ENCODE measurements at regions not wholly inside any gene's neighbourhood (a gene's known extent, or its start where the extent isn't known, plus 50 kb on each side); places are given as distances from the start of the nearest gene placed in this dataset.
"Not testable (repeated sequence)": the region's sequence is repeated elsewhere in the genome, so short reads cannot be mapped to it uniquely, and the experiment has no call there.

DNA sequence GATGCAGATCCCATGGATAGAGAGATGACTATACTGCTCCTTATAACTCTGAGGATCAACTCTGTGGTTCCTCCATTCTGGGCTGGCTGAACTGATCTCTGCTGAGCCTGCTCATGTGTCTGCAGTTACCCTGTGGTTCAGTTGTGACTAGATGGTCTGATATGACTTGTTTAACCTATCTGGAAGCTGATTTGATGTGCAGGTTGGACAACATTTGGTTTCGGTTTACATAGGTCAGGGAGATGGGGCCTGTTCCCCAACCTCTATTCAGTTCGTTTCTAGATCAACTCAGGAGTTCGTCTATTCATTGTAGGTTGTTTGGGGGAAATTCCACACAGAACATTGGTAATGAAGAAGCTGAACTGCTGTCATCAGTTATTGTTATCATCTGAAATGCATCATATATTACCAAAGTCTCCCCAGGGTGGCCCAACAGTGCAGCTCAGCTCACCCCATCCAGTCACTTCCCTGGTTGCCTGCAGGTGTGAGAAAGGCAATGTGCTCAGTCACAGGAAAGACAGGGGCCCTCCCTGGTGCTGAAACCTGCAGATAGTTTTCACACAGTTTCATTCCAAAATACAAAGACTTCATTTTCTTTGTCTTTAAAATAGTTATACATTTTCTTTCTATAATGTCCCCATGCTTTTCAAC lies 415.0 kb downstream of the RPIA start:
- not testable (repeated sequence) for H3K27ac ChIP-seq (ENCODE audit: low read depth, low read length); H3K27me3 ChIP-seq (ENCODE audit: control insufficient read depth, insufficient read depth, low read length); H3K4me3 ChIP-seq (ENCODE audit: low read depth, low read length); H3K9ac ChIP-seq (ENCODE audit: low read depth, low read length); H3K36me3 ChIP-seq (ENCODE audit: control insufficient read depth, insufficient read depth, low read length); H3K4me1 ChIP-seq (ENCODE audit: control insufficient read depth, insufficient read depth, low read length); H3K9me3 ChIP-seq (ENCODE audit: control insufficient read depth, insufficient read depth, low read length)

DNA sequence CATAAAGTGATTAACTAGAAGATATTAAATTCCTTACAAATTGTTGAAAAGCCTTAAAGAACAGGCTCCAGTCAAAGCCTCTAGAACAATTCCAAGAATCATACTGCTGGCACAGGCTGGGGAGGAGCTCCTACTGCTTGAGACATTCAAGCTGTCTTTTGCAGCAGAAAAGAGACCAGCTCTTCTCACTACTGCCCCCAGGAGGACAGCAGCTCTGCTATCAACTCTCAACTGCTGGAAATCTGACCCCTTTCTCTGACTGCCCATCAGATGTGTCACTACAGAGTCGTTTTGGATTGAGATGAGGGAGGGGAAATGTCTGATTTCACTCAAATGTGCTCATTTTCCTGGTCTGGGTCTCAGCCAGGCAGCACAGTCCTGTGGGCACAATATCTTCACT lies 421.0 kb downstream of the RPIA start:
- H3K9ac ChIP-seq (ENCODE audit: low read depth, low read length); H3K9me3 ChIP-seq (ENCODE audit: control insufficient read depth, insufficient read depth, low read length); H3K4me1 ChIP-seq (ENCODE audit: control insufficient read depth, insufficient read depth, low read length): not testable (repeated sequence)

GRCh38 chr2:89113286-89113685 lies 421.8 kb downstream of the RPIA start:
- H3K36me3 ChIP-seq (ENCODE audit: control insufficient read depth, insufficient read depth, low read length); H3K4me3 ChIP-seq (ENCODE audit: low read depth, low read length); H3K9me3 ChIP-seq (ENCODE audit: control insufficient read depth, insufficient read depth, low read length); H3K9ac ChIP-seq (ENCODE audit: low read depth, low read length); H3K4me1 ChIP-seq (ENCODE audit: control insufficient read depth, insufficient read depth, low read length); H3K27me3 ChIP-seq (ENCODE audit: control insufficient read depth, insufficient read depth, low read length); H3K27ac ChIP-seq (ENCODE audit: low read depth, low read length): not testable (repeated sequence)

More for the DNA sequence above, 421.0 kb downstream of the RPIA start:
- not testable (repeated sequence) for H3K4me3 ChIP-seq (ENCODE audit: low read depth, low read length); H3K36me3 ChIP-seq (ENCODE audit: control insufficient read depth, insufficient read depth, low read length); H3K27me3 ChIP-seq (ENCODE audit: control insufficient read depth, insufficient read depth, low read length); H3K27ac ChIP-seq (ENCODE audit: low read depth, low read length)

DNA sequence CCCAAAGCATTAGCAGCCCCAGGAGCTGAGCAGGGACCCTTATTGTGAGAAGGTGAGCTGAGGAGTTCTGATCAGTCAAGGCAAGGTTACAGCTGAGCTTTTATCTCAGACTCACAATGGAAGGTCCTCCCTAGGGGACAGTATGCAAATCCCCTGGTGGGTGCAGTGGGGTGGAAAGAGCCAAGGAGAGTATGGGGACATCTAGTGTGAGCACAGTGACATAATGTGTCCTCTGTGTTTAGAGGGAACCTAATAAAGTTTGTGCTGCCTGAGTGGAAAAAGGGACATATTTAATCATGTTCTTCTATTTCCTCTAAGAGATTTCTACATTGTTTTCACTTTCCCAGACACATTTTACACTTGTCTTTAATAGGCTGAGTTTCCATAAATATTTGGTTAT lies 438.0 kb downstream of the RPIA start:
- H3K9me3 ChIP-seq (ENCODE audit: control insufficient read depth, insufficient read depth, low read length); H3K4me3 ChIP-seq (ENCODE audit: low read depth, low read length); H3K4me1 ChIP-seq (ENCODE audit: control insufficient read depth, insufficient read depth, low read length); H3K27ac ChIP-seq (ENCODE audit: low read depth, low read length); H3K36me3 ChIP-seq (ENCODE audit: control insufficient read depth, insufficient read depth, low read length); H3K27me3 ChIP-seq (ENCODE audit: control insufficient read depth, insufficient read depth, low read length); H3K9ac ChIP-seq (ENCODE audit: low read depth, low read length): not testable (repeated sequence)

DNA sequence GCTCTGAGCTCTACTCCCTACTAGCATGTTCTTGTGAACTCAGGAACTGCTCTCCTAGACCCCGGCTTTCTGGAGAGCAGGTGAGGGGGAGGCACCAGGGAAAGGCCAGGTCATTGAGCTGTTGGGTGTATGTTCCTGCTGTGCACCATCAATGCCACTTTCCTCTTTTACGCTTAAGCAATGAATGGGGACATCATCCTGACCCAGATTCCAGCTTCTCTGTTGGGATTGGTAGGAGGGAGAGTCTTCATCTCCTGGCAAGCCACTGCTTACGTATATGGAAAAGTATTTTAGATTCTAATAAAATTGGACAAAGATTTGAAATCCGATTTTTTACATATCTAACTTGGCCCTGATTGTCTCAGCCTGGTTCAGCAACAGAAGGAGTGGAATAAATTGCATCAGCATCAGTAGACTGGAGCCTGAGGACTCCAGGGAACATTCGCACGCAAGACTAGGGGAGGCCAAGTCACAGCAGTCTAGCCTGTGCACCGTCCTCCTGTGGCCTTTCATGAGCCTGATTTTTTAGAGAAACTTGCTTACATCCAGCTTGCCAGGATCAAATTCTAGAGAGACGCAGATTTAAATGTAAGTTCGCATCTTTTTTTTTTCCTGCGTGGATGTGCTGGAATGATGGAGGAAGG lies 439.3 kb downstream of the RPIA start:
- H3K27ac ChIP-seq (ENCODE audit: low read depth, low read length); H3K27me3 ChIP-seq (ENCODE audit: control insufficient read depth, insufficient read depth, low read length); H3K4me3 ChIP-seq (ENCODE audit: low read depth, low read length); H3K9me3 ChIP-seq (ENCODE audit: control insufficient read depth, insufficient read depth, low read length); H3K9ac ChIP-seq (ENCODE audit: low read depth, low read length); H3K36me3 ChIP-seq (ENCODE audit: control insufficient read depth, insufficient read depth, low read length); H3K4me1 ChIP-seq (ENCODE audit: control insufficient read depth, insufficient read depth, low read length): not testable (repeated sequence)

GRCh38 chr2:89142959-89143358 lies 451.5 kb downstream of the RPIA start:
- H3K9ac ChIP-seq (ENCODE audit: low read depth, low read length); H3K9me3 ChIP-seq (ENCODE audit: control insufficient read depth, insufficient read depth, low read length); H3K36me3 ChIP-seq (ENCODE audit: control insufficient read depth, insufficient read depth, low read length); H3K27me3 ChIP-seq (ENCODE audit: control insufficient read depth, insufficient read depth, low read length); H3K27ac ChIP-seq (ENCODE audit: low read depth, low read length); H3K4me3 ChIP-seq (ENCODE audit: low read depth, low read length); H3K4me1 ChIP-seq (ENCODE audit: control insufficient read depth, insufficient read depth, low read length): not testable (repeated sequence)

DNA sequence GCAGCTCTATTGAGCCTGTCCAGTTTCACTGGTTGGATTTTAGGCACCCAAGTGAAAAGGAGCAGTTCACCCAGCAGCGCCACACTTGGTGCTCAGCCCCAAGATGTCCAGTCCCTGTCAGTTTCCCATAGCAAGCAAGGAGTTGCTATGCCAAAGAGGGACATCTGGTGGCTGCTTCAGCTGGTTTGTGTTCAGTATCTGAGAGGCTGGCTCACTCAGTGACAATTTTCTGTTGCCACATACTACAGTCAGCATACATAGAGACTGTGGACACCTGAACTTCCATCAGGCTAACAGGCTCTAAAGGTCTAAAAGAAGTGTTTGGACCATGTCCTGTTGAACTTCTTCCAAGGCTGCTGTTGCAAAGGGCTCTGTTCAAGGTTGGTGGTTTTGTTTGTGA lies 453.9 kb downstream of the RPIA start:
- not testable (repeated sequence) for H3K27me3 ChIP-seq (ENCODE audit: control insufficient read depth, insufficient read depth, low read length); H3K27ac ChIP-seq (ENCODE audit: low read depth, low read length); H3K36me3 ChIP-seq (ENCODE audit: control insufficient read depth, insufficient read depth, low read length); H3K4me3 ChIP-seq (ENCODE audit: low read depth, low read length); H3K9me3 ChIP-seq (ENCODE audit: control insufficient read depth, insufficient read depth, low read length); H3K9ac ChIP-seq (ENCODE audit: low read depth, low read length); H3K4me1 ChIP-seq (ENCODE audit: control insufficient read depth, insufficient read depth, low read length)

DNA sequence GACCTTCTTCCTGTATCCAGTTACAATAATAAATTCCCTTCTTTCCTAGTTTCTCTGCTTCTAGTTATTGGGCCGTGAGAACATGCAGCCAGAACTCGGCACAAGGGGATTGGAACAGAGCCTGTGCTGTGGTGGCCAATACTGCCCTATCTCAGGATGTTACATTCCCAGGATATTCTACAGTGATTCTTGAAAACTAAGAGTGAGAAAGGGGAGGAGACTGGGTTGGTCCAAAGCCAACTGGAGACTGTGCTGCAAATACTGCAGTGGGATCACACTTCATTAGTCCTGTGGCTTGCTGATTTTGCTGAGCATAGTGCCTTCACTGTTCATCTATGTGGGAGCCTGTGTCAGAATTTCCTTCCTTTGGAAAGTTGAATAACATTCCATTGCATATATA lies 456.8 kb downstream of the RPIA start:
- H3K4me1 ChIP-seq (ENCODE audit: control insufficient read depth, insufficient read depth, low read length); H3K36me3 ChIP-seq (ENCODE audit: control insufficient read depth, insufficient read depth, low read length); H3K27me3 ChIP-seq (ENCODE audit: control insufficient read depth, insufficient read depth, low read length); H3K9me3 ChIP-seq (ENCODE audit: control insufficient read depth, insufficient read depth, low read length); H3K4me3 ChIP-seq (ENCODE audit: low read depth, low read length); H3K9ac ChIP-seq (ENCODE audit: low read depth, low read length); H3K27ac ChIP-seq (ENCODE audit: low read depth, low read length): not testable (repeated sequence)

- not testable (repeated sequence) for H3K4me1 ChIP-seq (ENCODE audit: control insufficient read depth, insufficient read depth, low read length); H3K9ac ChIP-seq (ENCODE audit: low read depth, low read length); H3K27ac ChIP-seq (ENCODE audit: low read depth, low read length); H3K27me3 ChIP-seq (ENCODE audit: control insufficient read depth, insufficient read depth, low read length); H3K4me3 ChIP-seq (ENCODE audit: low read depth, low read length); H3K36me3 ChIP-seq (ENCODE audit: control insufficient read depth, insufficient read depth, low read length); H3K9me3 ChIP-seq (ENCODE audit: control insufficient read depth, insufficient read depth, low read length)
These were observed 460.2 kb downstream of the RPIA start for GRCh38 chr2:89151699-89152098.

GRCh38 chr2:89152501-89152900 lies 461.0 kb downstream of the RPIA start:
- H3K27me3 ChIP-seq (ENCODE audit: control insufficient read depth, insufficient read depth, low read length); H3K36me3 ChIP-seq (ENCODE audit: control insufficient read depth, insufficient read depth, low read length); H3K4me1 ChIP-seq (ENCODE audit: control insufficient read depth, insufficient read depth, low read length); H3K9me3 ChIP-seq (ENCODE audit: control insufficient read depth, insufficient read depth, low read length); H3K9ac ChIP-seq (ENCODE audit: low read depth, low read length); H3K27ac ChIP-seq (ENCODE audit: low read depth, low read length); H3K4me3 ChIP-seq (ENCODE audit: low read depth, low read length): not testable (repeated sequence)

DNA sequence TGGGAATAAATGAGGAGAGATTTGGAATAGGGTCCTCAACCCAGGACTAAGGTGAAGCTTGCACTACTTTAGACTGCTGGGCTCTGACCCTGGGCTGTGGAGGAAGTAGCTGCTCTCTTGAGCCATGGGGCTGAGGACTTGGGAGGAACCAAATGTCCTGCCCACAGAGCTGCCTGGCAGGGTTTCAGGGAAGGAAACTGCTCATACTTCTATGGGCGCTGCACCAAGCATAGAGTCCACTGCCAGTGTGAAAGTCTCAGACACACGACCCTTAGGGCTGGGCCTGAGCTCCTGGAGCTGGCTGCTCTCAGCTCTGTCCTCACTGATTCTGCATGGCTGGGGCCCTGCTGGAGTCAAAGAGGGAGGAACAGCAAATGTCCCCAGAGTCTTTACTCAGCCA lies 461.7 kb downstream of the RPIA start:
- not testable (repeated sequence) for H3K27ac ChIP-seq (ENCODE audit: low read depth, low read length); H3K4me1 ChIP-seq (ENCODE audit: control insufficient read depth, insufficient read depth, low read length); H3K27me3 ChIP-seq (ENCODE audit: control insufficient read depth, insufficient read depth, low read length); H3K9me3 ChIP-seq (ENCODE audit: control insufficient read depth, insufficient read depth, low read length); H3K4me3 ChIP-seq (ENCODE audit: low read depth, low read length); H3K9ac ChIP-seq (ENCODE audit: low read depth, low read length); H3K36me3 ChIP-seq (ENCODE audit: control insufficient read depth, insufficient read depth, low read length)

- H3K4me3 ChIP-seq (ENCODE audit: low read depth, low read length); H3K4me1 ChIP-seq (ENCODE audit: control insufficient read depth, insufficient read depth, low read length); H3K36me3 ChIP-seq (ENCODE audit: control insufficient read depth, insufficient read depth, low read length); H3K27me3 ChIP-seq (ENCODE audit: control insufficient read depth, insufficient read depth, low read length); H3K9me3 ChIP-seq (ENCODE audit: control insufficient read depth, insufficient read depth, low read length); H3K27ac ChIP-seq (ENCODE audit: low read depth, low read length); H3K9ac ChIP-seq (ENCODE audit: low read depth, low read length): not testable (repeated sequence)
These were observed 462.8 kb downstream of the RPIA start for GRCh38 chr2:89154247-89154682.

Data from HUES48 (cell line).